HUDEP-2 (cell line): ENCODE measurements at regions not wholly inside any gene's neighbourhood (a gene's known extent, or its start where the extent isn't known, plus 50 kb on each side); places are given as distances from the start of the nearest gene placed in this dataset.
"Not testable (repeated sequence)": the region's sequence is repeated elsewhere in the genome, so short reads cannot be mapped to it uniquely, and the experiment has no call there.

Experiments
- DNase-seq, 76 experiments: peaks; one replicate each; lab custom pipeline; 2025; ENCODE audit not compliant: unreplicated experiment in 76 of 76; lab: John Stamatoyannopoulos, UW

GRCh38 chr16:60818465-60818864 lies 1217.8 kb downstream of the CDH8 start:
- no peak for DNase-seq

GRCh38 chr16:60816461-60816860 lies 1219.8 kb downstream of the CDH8 start:
- DNase-seq, result no peak

GRCh38 chr16:60815865-60816264 lies 1220.4 kb downstream of the CDH8 start:
- no peak for DNase-seq

- DNase-seq, result no peak
These were observed 1221.2 kb downstream of the CDH8 start for GRCh38 chr16:60815033-60815432.

GRCh38 chr16:60811657-60812056 lies 1224.6 kb downstream of the CDH8 start:
- DNase-seq, result no peak

GRCh38 chr16:60811051-60811608 lies 1225.1 kb downstream of the CDH8 start:
- DNase-seq, result no peak

GRCh38 chr16:60810250-60810649 lies 1226.0 kb downstream of the CDH8 start:
- DNase-seq, result no peak

- no peak for DNase-seq
These were observed 1243.8 kb downstream of the CDH8 start for GRCh38 chr16:60792437-60792836.

- DNase-seq, result no peak
These were observed 1247.6 kb downstream of the CDH8 start for GRCh38 chr16:60788631-60789030.

GRCh38 chr16:60776281-60776680 lies 1260.0 kb downstream of the CDH8 start:
- DNase-seq, result no peak

- no peak for DNase-seq
These were observed 1265.1 kb downstream of the CDH8 start for GRCh38 chr16:60771138-60771537.

- not testable (repeated sequence) for DNase-seq
These were observed 1265.9 kb downstream of the CDH8 start for GRCh38 chr16:60770384-60770783.

- no peak for DNase-seq
These were observed 1272.4 kb downstream of the CDH8 start for GRCh38 chr16:60763869-60764268.

GRCh38 chr16:60755907-60756306 lies 1280.3 kb downstream of the CDH8 start:
- DNase-seq, result no peak

- no peak for DNase-seq
These were observed 1287.9 kb downstream of the CDH8 start for GRCh38 chr16:60748366-60748765.

- no peak for DNase-seq
These were observed 1292.0 kb downstream of the CDH8 start for GRCh38 chr16:60744198-60744597.

- no peak for DNase-seq
These were observed 1294.4 kb downstream of the CDH8 start for GRCh38 chr16:60741810-60742209.

GRCh38 chr16:60739737-60740683 lies 1296.2 kb downstream of the CDH8 start:
- no peak for DNase-seq

GRCh38 chr16:60731329-60732050 lies 1304.7 kb downstream of the CDH8 start:
- no peak for DNase-seq

GRCh38 chr16:60729051-60729450 lies 1307.2 kb downstream of the CDH8 start:
- no peak for DNase-seq

- no peak for DNase-seq
These were observed 1308.4 kb downstream of the CDH8 start for GRCh38 chr16:60727851-60728250.
